HepG2 (cell line): ENCODE measurements at regions not wholly inside any gene's neighbourhood (a gene's known extent, or its start where the extent isn't known, plus 50 kb on each side); places are given as distances from the start of the nearest gene placed in this dataset.

Source experiments
- ATAC-seq: fragments of 200-7000 bp; cut with Tn5 transposase; 3 replicates; pipeline ENCODE4 v1.9.1; 2020; ENCODE audit warnings: mild to moderate bottlenecking, moderate library complexity
- BruUV-seq: library from RNA; stranded (reverse); fragments of 400-500 nt; replicated peaks from 2 replicates; lab custom pipeline; 2021; lab: Mats Ljungman, UMichigan
- CTCF ChIA-PET: fragments of 300-600 bp; formaldehyde crosslinking; extraction: SDS; loops from one replicate; lab custom pipeline; 2021; ENCODE audit warnings: low total read pairs, inconsistent platforms, low intra/inter-chr PET ratio; lab: Yijun Ruan, JAX
- POLR2A ChIA-PET: fragments of 350-600 bp; sonication (Branson Sonifier 250); formaldehyde crosslinking; loops from one replicate; lab custom pipeline; 2020; ENCODE audit warnings: antibody characterized with exemption, inconsistent platforms; lab: Yijun Ruan, JAX
- DNase-seq: peaks from one replicate; pipeline ENCODE4 v3.0.0-alpha.2; 2015; ENCODE audit warnings: low spot score
- FAIRE-seq: peaks from 3 replicates; lab custom pipeline; 2011; peaks lifted over from hg19 to GRCh38; lab: Jason Lieb, UNC
- H2AFZ ChIP-seq: one replicate; pipeline ENCODE4 v1.6.1; 2011; ENCODE audit warnings: low read length, inconsistent platforms
- H3K27ac ChIP-seq: fragments of 300-600 bp; 3 replicates; pipeline ENCODE4 v1.8.0; 2011; ENCODE audit warnings: mixed run types, mild to moderate bottlenecking, mixed read lengths, low read length, inconsistent platforms; ENCODE audit not compliant: insufficient read depth; ENCODE audit errors: extremely low read length
- H3K27me3 ChIP-seq, 2 experiments: fragments of 200-600 bp in 1 of 2; 2 replicates in 1 of 2; 3 replicates in 1 of 2; pipeline versions ENCODE4 v1.6.0 to v1.8.0; 2011; ENCODE audit warnings: low read length in 2 of 2, mild to moderate bottlenecking in 2 of 2, moderate library complexity in 2 of 2, inconsistent platforms in 1 of 2; ENCODE audit not compliant: insufficient read depth in 2 of 2, control insufficient read depth in 1 of 2
- H3K36me3 ChIP-seq, 2 experiments: fragments of 200-600 bp in 1 of 2; replicated peaks in 1 of 2; 2 replicates in 1 of 2; 3 replicates in 1 of 2; pipeline versions ENCODE4 v1.5.1 to v1.8.0; 2011; ENCODE audit warnings: low read length in 2 of 2, inconsistent platforms in 1 of 2; ENCODE audit not compliant: insufficient read depth in 2 of 2, control insufficient read depth in 1 of 2
- H3K4me1 ChIP-seq: 2 replicates; pipeline ENCODE4 v1.5.1; 2012; ENCODE audit warnings: low read length, inconsistent platforms; ENCODE audit not compliant: insufficient read depth
- H3K4me2 ChIP-seq: 2 replicates; pipeline ENCODE4 v1.6.0; 2011; ENCODE audit warnings: low read depth, low read length, inconsistent platforms
- H3K4me3 ChIP-seq, 3 experiments: fragments of 200-600 bp in 1 of 3; sonication (generic), shearing (Covaris generic) in 1 of 3; replicated peaks in 1 of 3; 2 replicates each; pipeline ENCODE4 v1.5.1; 2011 to 2016; ENCODE audit warnings: low read length in 3 of 3, inconsistent platforms in 2 of 3, low read depth in 2 of 3, mild to moderate bottlenecking in 2 of 3, control low read depth in 1 of 3, mixed read lengths in 1 of 3; ENCODE audit not compliant: insufficient read depth in 1 of 3
- H3K79me2 ChIP-seq: one replicate; pipeline ENCODE4 v1.6.1; 2011; ENCODE audit warnings: low read length, inconsistent platforms; ENCODE audit not compliant: insufficient read depth
- H3K9ac ChIP-seq: 2 replicates; pipeline ENCODE4 v1.6.0; 2011; ENCODE audit warnings: mild to moderate bottlenecking, low read depth, low read length, inconsistent platforms; ENCODE audit not compliant: insufficient read depth
- H3K9me3 ChIP-seq: 2 replicates; pipeline ENCODE4 v1.5.1; 2012; ENCODE audit warnings: mild to moderate bottlenecking, low read length
- H4K20me1 ChIP-seq: 2 replicates; pipeline ENCODE4 v1.6.0; 2011; ENCODE audit warnings: inconsistent platforms, mild to moderate bottlenecking, low read length, moderate library complexity; ENCODE audit not compliant: insufficient read depth
- CAMTA2 ChIP-seq: sonication (generic); formaldehyde crosslinking; IDR thresholded peaks from 2 replicates; pipeline ENCODE4 v1.4.0; 2020; ENCODE audit warnings: mild to moderate bottlenecking, missing genetic modification reagents, borderline replicate concordance
- MIXL1 ChIP-seq: IDR thresholded peaks from 2 replicates; pipeline ENCODE4 v1.6.1; 2016
- MLXIP ChIP-seq: sonication (generic); formaldehyde crosslinking; IDR thresholded peaks from 2 replicates; pipeline ENCODE4 v1.9.0; 2021; ENCODE audit warnings: missing genetic modification reagents, borderline replicate concordance
- NBN ChIP-seq: fragments of 450-650 bp; conservative IDR thresholded peaks from 2 replicates; pipeline ENCODE4 v1.6.1; 2017
- SSRP1 ChIP-seq: IDR thresholded peaks from 2 replicates; pipeline ENCODE4 v1.6.1; 2016; ENCODE audit warnings: control low read depth
- TBX3 ChIP-seq: fragments of 450-650 bp; IDR thresholded peaks from 2 replicates; pipeline ENCODE4 v1.6.1; 2017; ENCODE audit warnings: antibody characterized with exemption, mild to moderate bottlenecking, inconsistent platforms, borderline replicate concordance
- ZNF260 ChIP-seq: sonication (generic); formaldehyde crosslinking; IDR thresholded peaks from 2 replicates; pipeline ENCODE4 v1.4.0; 2020; ENCODE audit warnings: missing genetic modification reagents, low read depth, mild to moderate bottlenecking, borderline replicate concordance
- ZNF691 ChIP-seq: sonication (generic); formaldehyde crosslinking; IDR thresholded peaks from 2 replicates; pipeline ENCODE4 v1.4.0; 2020; ENCODE audit warnings: missing genetic modification reagents, low read depth, mild to moderate bottlenecking, borderline replicate concordance
- WGBS: methylation state at CpG from one replicate; pipeline ENCODE4 v1.1.6; 2017; ENCODE audit warnings: low lambda C conversion rate; 5-methylcytosine and 5-hydroxymethylcytosine counted together
- in situ Hi-C: cut with HindIII; loops from 2 replicates; pipeline ENCODE4 v1.10.0; 2017; ENCODE audit warnings: low pct_unique_long_range_greater_than_20kb; ENCODE audit not compliant: extremely low pct_ligation_motif_present
- intact Hi-C: fragments of 100-400 bp; cut with micrococcal nuclease; formaldehyde crosslinking; loops from one replicate; pipeline ENCODE4 v1.10.0; 2022; ENCODE audit not compliant: unreplicated experiment
- TF ChIP-seq, protein P1 (sequence below): sonication (generic); formaldehyde crosslinking; IDR thresholded peaks from 2 replicates; pipeline ENCODE4 v1.5.0; 2020; ENCODE audit warnings: missing genetic modification reagents, mild to moderate bottlenecking, borderline replicate concordance
- TF ChIP-seq, protein P2 (sequence below): sonication (generic); formaldehyde crosslinking; IDR thresholded peaks from 2 replicates; pipeline ENCODE4 v1.4.0; 2020; ENCODE audit warnings: missing genetic modification reagents, borderline replicate concordance
- TF ChIP-seq, protein P3 (sequence below): sonication (generic); formaldehyde crosslinking; IDR thresholded peaks from 2 replicates; pipeline ENCODE4 v1.9.0; 2021; ENCODE audit warnings: missing genetic modification reagents, borderline replicate concordance
- TF ChIP-seq, protein P4 (sequence below): sonication (generic); formaldehyde crosslinking; IDR thresholded peaks from 2 replicates; pipeline ENCODE4 v1.8.1; 2023; ENCODE audit warnings: missing genetic modification reagents, inconsistent platforms, borderline replicate concordance

DNA sequence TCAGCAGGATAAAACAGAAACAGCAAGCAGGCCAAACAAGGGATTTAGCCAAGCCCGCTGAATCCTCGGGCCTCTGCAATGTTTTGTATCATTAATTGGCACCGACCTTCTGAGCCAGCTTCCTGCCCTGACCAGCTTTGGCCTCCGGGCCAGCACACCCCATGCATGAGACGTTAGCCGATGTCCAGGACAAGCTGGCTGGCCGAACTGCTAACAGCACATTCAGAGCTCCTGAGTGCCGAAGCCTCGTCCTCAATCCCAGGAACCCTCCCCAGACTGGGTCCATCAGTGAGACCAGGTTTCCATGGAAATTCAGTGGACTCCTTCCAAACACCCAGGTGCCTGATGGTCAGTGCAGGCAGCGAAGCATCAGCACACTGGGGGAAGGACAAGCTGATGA, 134.3 kb upstream of the PFKP start:
- H3K4me2 ChIP-seq = no peak overlapping the region
- peaks cover 0 to 35% of the 10 kb centered on the region in 2 experiments for H3K27me3 ChIP-seq
- POLR2A ChIA-PET = no interaction called here
- FAIRE-seq (no peak), DNase-seq (no peak), ATAC-seq (no peak)
- no peaks in the 10 kb centered on the region for H3K4me1 ChIP-seq
- BruUV-seq = no TSS peak
- intact Hi-C loops = no loop called here
- CTCF ChIA-PET = no interaction called here
- H2AFZ ChIP-seq = no peak overlapping the region
- WGBS = 26% methylated on average over 9 of the region's 10 CpGs
- H3K9me3 ChIP-seq = peaks cover 12% of the 10 kb centered on the region
- in situ Hi-C loops = no loop called here
- no peaks in the 10 kb centered on the region for H3K36me3 ChIP-seq
- no peaks in the 10 kb centered on the region for H4K20me1 ChIP-seq
- H3K4me3 ChIP-seq = no peak overlapping the region
- H3K79me2 ChIP-seq = no peaks in the 10 kb centered on the region
- no peak overlapping the region for H3K9ac ChIP-seq
- H3K27ac ChIP-seq = no peak overlapping the region
- TF ChIP-seq, protein P1, sequence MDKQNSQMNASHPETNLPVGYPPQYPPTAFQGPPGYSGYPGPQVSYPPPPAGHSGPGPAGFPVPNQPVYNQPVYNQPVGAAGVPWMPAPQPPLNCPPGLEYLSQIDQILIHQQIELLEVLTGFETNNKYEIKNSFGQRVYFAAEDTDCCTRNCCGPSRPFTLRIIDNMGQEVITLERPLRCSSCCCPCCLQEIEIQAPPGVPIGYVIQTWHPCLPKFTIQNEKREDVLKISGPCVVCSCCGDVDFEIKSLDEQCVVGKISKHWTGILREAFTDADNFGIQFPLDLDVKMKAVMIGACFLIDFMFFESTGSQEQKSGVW (CRISPR knock-in tag) = no peak
- TF ChIP-seq, protein P2, sequence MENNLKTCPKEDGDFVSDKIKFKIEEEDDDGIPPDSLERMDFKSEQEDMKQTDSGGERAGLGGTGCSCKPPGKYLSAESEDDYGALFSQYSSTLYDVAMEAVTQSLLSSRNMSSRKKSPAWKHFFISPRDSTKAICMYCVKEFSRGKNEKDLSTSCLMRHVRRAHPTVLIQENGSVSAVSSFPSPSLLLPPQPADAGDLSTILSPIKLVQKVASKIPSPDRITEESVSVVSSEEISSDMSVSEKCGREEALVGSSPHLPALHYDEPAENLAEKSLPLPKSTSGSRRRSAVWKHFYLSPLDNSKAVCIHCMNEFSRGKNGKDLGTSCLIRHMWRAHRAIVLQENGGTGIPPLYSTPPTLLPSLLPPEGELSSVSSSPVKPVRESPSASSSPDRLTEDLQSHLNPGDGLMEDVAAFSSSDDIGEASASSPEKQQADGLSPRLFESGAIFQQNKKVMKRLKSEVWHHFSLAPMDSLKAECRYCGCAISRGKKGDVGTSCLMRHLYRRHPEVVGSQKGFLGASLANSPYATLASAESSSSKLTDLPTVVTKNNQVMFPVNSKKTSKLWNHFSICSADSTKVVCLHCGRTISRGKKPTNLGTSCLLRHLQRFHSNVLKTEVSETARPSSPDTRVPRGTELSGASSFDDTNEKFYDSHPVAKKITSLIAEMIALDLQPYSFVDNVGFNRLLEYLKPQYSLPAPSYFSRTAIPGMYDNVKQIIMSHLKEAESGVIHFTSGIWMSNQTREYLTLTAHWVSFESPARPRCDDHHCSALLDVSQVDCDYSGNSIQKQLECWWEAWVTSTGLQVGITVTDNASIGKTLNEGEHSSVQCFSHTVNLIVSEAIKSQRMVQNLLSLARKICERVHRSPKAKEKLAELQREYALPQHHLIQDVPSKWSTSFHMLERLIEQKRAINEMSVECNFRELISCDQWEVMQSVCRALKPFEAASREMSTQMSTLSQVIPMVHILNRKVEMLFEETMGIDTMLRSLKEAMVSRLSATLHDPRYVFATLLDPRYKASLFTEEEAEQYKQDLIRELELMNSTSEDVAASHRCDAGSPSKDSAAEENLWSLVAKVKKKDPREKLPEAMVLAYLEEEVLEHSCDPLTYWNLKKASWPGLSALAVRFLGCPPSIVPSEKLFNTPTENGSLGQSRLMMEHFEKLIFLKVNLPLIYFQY (CRISPR knock-in tag) = no peak
- TF ChIP-seq CAMTA2 (CRISPR knock-in tag) (no peak), TBX3 (no peak), MIXL1 (CRISPR knock-in tag) (no peak), NBN (no peak), ZNF260 (CRISPR knock-in tag) (no peak), SSRP1 (CRISPR knock-in tag) (no peak), MLXIP (CRISPR knock-in tag) (no peak), ZNF691 (no peak)
- TF ChIP-seq, protein P3, sequence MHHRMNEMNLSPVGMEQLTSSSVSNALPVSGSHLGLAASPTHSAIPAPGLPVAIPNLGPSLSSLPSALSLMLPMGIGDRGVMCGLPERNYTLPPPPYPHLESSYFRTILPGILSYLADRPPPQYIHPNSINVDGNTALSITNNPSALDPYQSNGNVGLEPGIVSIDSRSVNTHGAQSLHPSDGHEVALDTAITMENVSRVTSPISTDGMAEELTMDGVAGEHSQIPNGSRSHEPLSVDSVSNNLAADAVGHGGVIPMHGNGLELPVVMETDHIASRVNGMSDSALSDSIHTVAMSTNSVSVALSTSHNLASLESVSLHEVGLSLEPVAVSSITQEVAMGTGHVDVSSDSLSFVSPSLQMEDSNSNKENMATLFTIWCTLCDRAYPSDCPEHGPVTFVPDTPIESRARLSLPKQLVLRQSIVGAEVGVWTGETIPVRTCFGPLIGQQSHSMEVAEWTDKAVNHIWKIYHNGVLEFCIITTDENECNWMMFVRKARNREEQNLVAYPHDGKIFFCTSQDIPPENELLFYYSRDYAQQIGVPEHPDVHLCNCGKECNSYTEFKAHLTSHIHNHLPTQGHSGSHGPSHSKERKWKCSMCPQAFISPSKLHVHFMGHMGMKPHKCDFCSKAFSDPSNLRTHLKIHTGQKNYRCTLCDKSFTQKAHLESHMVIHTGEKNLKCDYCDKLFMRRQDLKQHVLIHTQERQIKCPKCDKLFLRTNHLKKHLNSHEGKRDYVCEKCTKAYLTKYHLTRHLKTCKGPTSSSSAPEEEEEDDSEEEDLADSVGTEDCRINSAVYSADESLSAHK = no peak
- TF ChIP-seq, protein P4, sequence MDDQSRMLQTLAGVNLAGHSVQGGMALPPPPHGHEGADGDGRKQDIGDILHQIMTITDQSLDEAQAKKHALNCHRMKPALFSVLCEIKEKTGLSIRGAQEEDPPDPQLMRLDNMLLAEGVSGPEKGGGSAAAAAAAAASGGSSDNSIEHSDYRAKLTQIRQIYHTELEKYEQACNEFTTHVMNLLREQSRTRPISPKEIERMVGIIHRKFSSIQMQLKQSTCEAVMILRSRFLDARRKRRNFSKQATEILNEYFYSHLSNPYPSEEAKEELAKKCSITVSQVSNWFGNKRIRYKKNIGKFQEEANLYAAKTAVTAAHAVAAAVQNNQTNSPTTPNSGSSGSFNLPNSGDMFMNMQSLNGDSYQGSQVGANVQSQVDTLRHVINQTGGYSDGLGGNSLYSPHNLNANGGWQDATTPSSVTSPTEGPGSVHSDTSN (CRISPR knock-in tag) = no peak
